ENCODE measurements at regions not wholly inside any gene's neighbourhood (a gene's known extent, or its start where the extent isn't known, plus 50 kb on each side); places are given as distances from the start of the nearest gene placed in this dataset.

DNA sequence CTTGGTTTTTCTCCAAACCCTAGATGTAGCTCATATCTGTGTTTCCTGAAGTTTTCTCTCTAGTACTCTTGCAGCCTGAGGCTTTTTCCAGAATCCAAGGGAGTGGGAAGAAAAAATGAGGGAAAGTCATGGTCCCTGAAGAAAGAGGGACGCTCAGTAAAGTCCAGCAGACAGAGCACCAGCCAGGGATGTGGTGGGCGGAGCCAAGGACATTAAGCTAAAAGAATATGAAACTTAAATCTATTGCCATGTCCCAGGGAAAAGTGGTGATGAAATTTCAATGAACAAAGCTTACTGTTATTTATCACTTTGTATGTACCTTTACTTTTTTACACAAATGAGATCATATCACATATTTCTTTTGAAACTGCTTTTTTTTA lies 430.2 kb downstream of the USP25 start:
- no peaks in the 10 kb centered on the region for H3K36me3 ChIP-seq (replicated peaks; ENCODE audit: low read depth, low read length)
- no peaks in the 10 kb centered on the region for H3K4me1 ChIP-seq (ENCODE audit: low read length)
- no peak for TF ChIP-seq EZH2phosphoT487 (IDR thresholded peaks at IDR 0.05; ENCODE audit: low read depth)
- TF ChIP-seq, protein P1, sequence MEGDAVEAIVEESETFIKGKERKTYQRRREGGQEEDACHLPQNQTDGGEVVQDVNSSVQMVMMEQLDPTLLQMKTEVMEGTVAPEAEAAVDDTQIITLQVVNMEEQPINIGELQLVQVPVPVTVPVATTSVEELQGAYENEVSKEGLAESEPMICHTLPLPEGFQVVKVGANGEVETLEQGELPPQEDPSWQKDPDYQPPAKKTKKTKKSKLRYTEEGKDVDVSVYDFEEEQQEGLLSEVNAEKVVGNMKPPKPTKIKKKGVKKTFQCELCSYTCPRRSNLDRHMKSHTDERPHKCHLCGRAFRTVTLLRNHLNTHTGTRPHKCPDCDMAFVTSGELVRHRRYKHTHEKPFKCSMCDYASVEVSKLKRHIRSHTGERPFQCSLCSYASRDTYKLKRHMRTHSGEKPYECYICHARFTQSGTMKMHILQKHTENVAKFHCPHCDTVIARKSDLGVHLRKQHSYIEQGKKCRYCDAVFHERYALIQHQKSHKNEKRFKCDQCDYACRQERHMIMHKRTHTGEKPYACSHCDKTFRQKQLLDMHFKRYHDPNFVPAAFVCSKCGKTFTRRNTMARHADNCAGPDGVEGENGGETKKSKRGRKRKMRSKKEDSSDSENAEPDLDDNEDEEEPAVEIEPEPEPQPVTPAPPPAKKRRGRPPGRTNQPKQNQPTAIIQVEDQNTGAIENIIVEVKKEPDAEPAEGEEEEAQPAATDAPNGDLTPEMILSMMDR (IDR thresholded peaks at IDR 0.05; ENCODE audit: low read depth, low read length) = no peak
- no peak overlapping the region for H3K4me2 ChIP-seq (ENCODE audit: low read length)
- no peak overlapping the region for H2AFZ ChIP-seq (ENCODE audit: low read depth, low read length)
- H3K27me3 ChIP-seq (ENCODE audit: low read depth, low read length) = no peaks in the 10 kb centered on the region
- no peak overlapping the region for H3K9ac ChIP-seq (ENCODE audit: low read length)
- no peaks in the 10 kb centered on the region for H4K20me1 ChIP-seq (ENCODE audit: insufficient read depth, low read length)
- no peaks in the 10 kb centered on the region for H3K9me3 ChIP-seq (ENCODE audit: insufficient read depth, low read length)
- H3K27ac ChIP-seq (ENCODE audit: low read length) = no peak overlapping the region
- H3K79me2 ChIP-seq (ENCODE audit: low read length) = no peaks in the 10 kb centered on the region
- no peak overlapping the region for H3K4me3 ChIP-seq (ENCODE audit: low read length)

DNA sequence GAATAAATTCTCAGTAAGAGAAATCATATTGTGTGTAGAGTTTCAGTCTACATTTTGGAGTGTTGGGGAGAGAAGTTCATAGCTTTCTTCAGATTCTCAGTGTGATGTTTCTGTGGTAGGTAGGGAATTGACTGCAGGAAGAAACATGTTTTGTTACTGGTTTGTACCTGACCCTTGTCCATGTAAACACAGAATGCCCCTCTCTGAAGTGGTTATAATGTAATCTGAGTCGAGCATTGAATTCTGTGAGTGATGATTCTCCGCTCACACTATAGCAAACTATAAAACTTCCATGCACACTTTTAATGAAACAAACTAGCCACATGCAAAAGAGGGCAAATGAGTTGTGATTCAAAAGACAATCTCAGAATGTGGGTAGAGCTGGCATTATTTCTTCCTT lies 433.2 kb downstream of the USP25 start:
- Histone ChIP-seq H3K4me2 (ENCODE audit: low read length) (no peak overlapping the region), H3K27ac (ENCODE audit: low read length) (no peak overlapping the region), H3K27me3 (ENCODE audit: low read depth, low read length) (no peaks in the 10 kb centered on the region), H4K20me1 (ENCODE audit: insufficient read depth, low read length) (no peaks in the 10 kb centered on the region), H3K36me3 (replicated peaks; ENCODE audit: low read depth, low read length) (no peaks in the 10 kb centered on the region), H2AFZ (ENCODE audit: low read depth, low read length) (no peak overlapping the region), H3K4me3 (ENCODE audit: low read length) (no peak overlapping the region), H3K9me3 (ENCODE audit: insufficient read depth, low read length) (no peaks in the 10 kb centered on the region), H3K9ac (ENCODE audit: low read length) (no peak overlapping the region), H3K79me2 (ENCODE audit: low read length) (no peaks in the 10 kb centered on the region), H3K4me1 (ENCODE audit: low read length) (no peaks in the 10 kb centered on the region)
- TF ChIP-seq, protein P1 (IDR thresholded peaks at IDR 0.05; ENCODE audit: low read depth, low read length) = no peak
- TF ChIP-seq EZH2phosphoT487 (IDR thresholded peaks at IDR 0.05; ENCODE audit: low read depth) = no peak

DNA sequence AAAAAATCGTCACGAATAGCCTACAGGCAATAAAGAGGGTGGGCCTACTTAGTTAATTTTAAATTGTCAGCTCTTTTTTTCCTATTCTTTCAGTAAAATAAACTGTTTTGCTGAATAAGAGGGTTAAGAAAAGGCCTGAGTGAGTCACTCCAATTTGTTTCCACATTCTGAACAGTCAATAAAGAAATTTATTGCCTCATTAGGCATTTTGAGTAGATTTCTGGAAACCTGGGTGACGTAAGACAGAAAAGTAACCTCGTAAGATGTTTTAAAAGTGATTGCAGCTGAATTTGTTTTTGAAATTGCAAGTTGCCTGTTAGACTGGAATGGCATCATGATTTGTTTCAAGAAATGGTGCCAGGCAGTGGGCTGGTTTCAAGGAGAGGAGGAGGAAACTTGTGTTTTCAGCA lies 439.3 kb downstream of the USP25 start:
- no peaks in the 10 kb centered on the region for H3K36me3 ChIP-seq (replicated peaks; ENCODE audit: low read depth, low read length)
- TF ChIP-seq EZH2phosphoT487 (IDR thresholded peaks at IDR 0.05; ENCODE audit: low read depth) = no peak
- TF ChIP-seq, protein P1 (IDR thresholded peaks at IDR 0.05; ENCODE audit: low read depth, low read length) = no peak
- H4K20me1 ChIP-seq (ENCODE audit: insufficient read depth, low read length) = no peaks in the 10 kb centered on the region
- H3K27me3 ChIP-seq (ENCODE audit: low read depth, low read length) = no peaks in the 10 kb centered on the region
- no peak overlapping the region for H2AFZ ChIP-seq (ENCODE audit: low read depth, low read length)
- no peaks in the 10 kb centered on the region for H3K9me3 ChIP-seq (ENCODE audit: insufficient read depth, low read length)
- no peaks in the 10 kb centered on the region for H3K79me2 ChIP-seq (ENCODE audit: low read length)
- no peak overlapping the region for H3K9ac ChIP-seq (ENCODE audit: low read length)
- no peak overlapping the region for H3K4me3 ChIP-seq (ENCODE audit: low read length)
- no peak overlapping the region for H3K4me2 ChIP-seq (ENCODE audit: low read length)
- H3K27ac ChIP-seq (ENCODE audit: low read length) = no peak overlapping the region
- no peaks in the 10 kb centered on the region for H3K4me1 ChIP-seq (ENCODE audit: low read length)

DNA sequence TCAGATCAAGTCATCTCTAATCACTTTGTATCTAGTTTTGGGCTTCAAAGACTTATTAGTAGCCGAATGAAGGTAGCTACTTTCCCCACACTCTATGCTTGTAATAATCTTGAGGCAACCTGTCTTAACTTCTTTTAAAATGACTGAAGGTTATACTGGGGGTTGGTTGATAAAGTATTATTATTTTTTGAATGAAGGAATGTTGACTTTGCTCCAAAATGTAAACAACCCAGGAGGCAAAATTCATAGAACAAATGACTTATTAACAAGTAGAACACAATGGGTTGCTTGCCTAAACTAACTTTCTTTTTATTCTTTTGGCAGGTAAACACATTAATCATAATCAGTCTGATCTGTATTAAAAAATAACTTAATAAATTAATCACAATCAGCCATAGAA lies 440.0 kb downstream of the USP25 start:
- Histone ChIP-seq H3K4me2 (ENCODE audit: low read length) (no peak overlapping the region), H3K36me3 (replicated peaks; ENCODE audit: low read depth, low read length) (no peaks in the 10 kb centered on the region), H2AFZ (ENCODE audit: low read depth, low read length) (no peak overlapping the region), H4K20me1 (ENCODE audit: insufficient read depth, low read length) (no peaks in the 10 kb centered on the region), H3K9ac (ENCODE audit: low read length) (no peak overlapping the region), H3K27me3 (ENCODE audit: low read depth, low read length) (no peaks in the 10 kb centered on the region), H3K79me2 (ENCODE audit: low read length) (no peaks in the 10 kb centered on the region), H3K27ac (ENCODE audit: low read length) (no peak overlapping the region), H3K4me3 (ENCODE audit: low read length) (no peak overlapping the region), H3K9me3 (ENCODE audit: insufficient read depth, low read length) (no peaks in the 10 kb centered on the region), H3K4me1 (ENCODE audit: low read length) (no peaks in the 10 kb centered on the region)
- no peak for TF ChIP-seq EZH2phosphoT487 (IDR thresholded peaks at IDR 0.05; ENCODE audit: low read depth)
- TF ChIP-seq, protein P1 (IDR thresholded peaks at IDR 0.05; ENCODE audit: low read depth, low read length) = no peak
